Bronchial epithelial cell (primary cell): ENCODE measurements at regions not wholly inside any gene's neighbourhood (a gene's known extent, or its start where the extent isn't known, plus 50 kb on each side); places are given as distances from the start of the nearest gene placed in this dataset.

Experiments
- DNase-seq: peaks from one replicate; pipeline ENCODE4 v3.0.0-alpha.2; 2010; ENCODE audit warnings: low read depth
- FAIRE-seq: peaks from 2 replicates; lab custom pipeline; 2011; peaks lifted over from hg19 to GRCh38; lab: Jason Lieb, UNC
- H3K27me3 ChIP-seq: 2 replicates; pipeline ENCODE4 v1.5.1; 2011; ENCODE audit warnings: low read length; ENCODE audit not compliant: control insufficient read depth, insufficient read depth
- H3K36me3 ChIP-seq: 2 replicates; pipeline ENCODE4 v1.5.1; 2011; ENCODE audit warnings: low read length; ENCODE audit not compliant: control insufficient read depth, insufficient read depth
- H3K4me3 ChIP-seq: 2 replicates; pipeline ENCODE4 v1.5.1; 2011; ENCODE audit warnings: mild to moderate bottlenecking, low read depth, low read length, control low read depth
- TF ChIP-seq, protein P1 (sequence below): IDR thresholded peaks from 2 replicates; pipeline ENCODE4 v1.5.1; 2011; ENCODE audit warnings: mild to moderate bottlenecking, moderate library complexity, low read length, control low read depth, inconsistent platforms; ENCODE audit not compliant: insufficient read depth, severe bottlenecking

DNA sequence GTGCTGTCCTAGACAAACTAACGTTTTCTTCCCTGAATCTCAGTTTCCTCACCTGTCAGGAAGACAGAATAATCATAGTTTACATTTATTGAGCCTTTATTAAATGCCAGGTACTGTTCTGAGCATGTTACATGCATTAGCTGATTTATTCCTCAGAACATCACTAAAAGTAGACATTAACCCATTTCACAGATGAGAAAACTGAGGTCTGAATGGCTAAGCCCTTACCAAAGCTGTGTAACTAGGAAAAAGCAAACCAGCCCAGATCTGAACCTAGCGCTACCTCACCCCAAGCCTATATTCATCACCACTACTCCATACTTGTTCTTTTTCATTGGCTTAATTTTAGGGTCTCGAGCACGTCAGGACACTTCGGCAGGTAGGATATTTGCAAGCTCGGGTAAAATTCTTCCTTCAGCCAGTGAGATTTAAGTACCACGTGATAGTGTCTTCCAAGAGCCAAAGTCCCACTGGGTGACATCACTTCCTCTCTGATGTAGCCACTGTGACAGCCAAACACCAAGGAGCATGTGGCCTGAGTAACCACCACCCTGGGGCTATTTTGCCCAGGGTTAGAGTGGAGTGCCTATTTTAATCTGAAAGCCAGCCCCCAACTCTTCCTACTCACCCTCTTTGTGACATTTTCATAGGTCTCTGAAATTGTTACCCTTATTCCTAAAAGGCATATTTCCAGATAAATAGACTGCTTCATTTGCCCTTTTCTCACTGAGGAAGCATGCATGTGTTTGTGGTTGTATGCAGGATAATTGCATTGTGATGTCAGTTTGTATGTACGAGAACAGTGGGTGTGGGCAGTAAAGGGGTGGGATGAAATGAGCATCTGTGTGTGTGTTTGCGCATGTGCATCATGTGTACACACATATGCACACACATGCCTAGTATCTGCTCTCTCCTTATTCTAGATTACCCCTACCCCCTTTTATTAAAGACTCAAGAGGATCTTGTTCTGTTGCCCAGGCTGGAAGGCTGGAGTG lies 62.2 kb upstream of the WSCD2 start:
- Histone ChIP-seq H3K36me3 (no peaks in the 10 kb centered on the region), H3K4me3 (no peak overlapping the region), H3K27me3 (no peaks in the 10 kb centered on the region)
- TF ChIP-seq, protein P1, sequence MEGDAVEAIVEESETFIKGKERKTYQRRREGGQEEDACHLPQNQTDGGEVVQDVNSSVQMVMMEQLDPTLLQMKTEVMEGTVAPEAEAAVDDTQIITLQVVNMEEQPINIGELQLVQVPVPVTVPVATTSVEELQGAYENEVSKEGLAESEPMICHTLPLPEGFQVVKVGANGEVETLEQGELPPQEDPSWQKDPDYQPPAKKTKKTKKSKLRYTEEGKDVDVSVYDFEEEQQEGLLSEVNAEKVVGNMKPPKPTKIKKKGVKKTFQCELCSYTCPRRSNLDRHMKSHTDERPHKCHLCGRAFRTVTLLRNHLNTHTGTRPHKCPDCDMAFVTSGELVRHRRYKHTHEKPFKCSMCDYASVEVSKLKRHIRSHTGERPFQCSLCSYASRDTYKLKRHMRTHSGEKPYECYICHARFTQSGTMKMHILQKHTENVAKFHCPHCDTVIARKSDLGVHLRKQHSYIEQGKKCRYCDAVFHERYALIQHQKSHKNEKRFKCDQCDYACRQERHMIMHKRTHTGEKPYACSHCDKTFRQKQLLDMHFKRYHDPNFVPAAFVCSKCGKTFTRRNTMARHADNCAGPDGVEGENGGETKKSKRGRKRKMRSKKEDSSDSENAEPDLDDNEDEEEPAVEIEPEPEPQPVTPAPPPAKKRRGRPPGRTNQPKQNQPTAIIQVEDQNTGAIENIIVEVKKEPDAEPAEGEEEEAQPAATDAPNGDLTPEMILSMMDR = no peak
- FAIRE-seq = no peak
- DNase-seq = no peak

GRCh38 chr12:108069651-108070165 lies 59.4 kb upstream of the WSCD2 start:
- Histone ChIP-seq H3K36me3 (no peaks in the 10 kb centered on the region), H3K4me3 (no peak overlapping the region), H3K27me3 (no peaks in the 10 kb centered on the region)
- FAIRE-seq (no peak), DNase-seq (no peak)
- TF ChIP-seq, protein P1 = no peak

DNA sequence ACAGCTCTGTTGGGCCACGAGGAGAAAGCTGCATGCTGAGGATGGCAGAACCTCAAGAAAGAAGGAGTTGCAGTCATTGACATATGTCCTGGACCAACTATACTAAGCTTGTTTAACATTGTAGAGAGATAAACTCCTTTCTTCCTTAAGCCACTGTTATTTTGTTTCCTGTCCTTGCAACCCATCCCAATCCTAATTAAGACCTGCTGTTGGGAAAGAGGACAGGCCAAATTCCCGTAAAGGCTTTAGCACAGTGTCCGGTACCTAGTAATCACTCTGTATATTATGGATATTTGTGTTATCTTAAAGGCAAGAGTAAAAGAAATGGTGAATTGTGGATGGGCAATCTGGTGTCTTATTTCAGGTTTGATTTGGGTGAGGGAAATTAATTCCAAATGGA lies 53.5 kb upstream of the WSCD2 start:
- TF ChIP-seq, protein P1 = no peak
- no peak for DNase-seq
- no peak for FAIRE-seq
- Histone ChIP-seq H3K4me3 (no peak overlapping the region), H3K36me3 (no peaks in the 10 kb centered on the region), H3K27me3 (no peaks in the 10 kb centered on the region)

DNA sequence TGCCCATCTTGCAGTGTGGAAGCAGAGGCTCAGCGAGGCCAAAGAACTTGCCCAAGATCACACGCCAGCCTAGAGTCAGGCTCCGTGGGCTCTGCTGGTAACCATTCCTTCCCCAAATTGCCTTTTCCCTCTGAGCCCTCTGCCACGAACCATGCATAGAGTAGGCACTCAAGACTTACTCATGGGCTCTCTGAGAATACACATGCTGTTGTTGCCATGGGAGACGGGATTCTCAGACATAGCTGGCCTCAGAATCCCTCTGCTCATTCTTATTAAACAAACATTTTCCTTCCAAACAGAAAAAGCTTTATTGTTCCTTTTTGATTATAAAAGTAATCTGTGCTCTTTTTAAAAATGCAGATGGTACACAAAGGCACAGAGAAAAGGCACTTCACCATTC lies 52.5 kb upstream of the WSCD2 start:
- no peak for DNase-seq
- peak; percentile 47 for FAIRE-seq
- Histone ChIP-seq H3K36me3 (no peaks in the 10 kb centered on the region), H3K4me3 (no peak overlapping the region), H3K27me3 (no peaks in the 10 kb centered on the region)
- TF ChIP-seq, protein P1 = no peak

DNA sequence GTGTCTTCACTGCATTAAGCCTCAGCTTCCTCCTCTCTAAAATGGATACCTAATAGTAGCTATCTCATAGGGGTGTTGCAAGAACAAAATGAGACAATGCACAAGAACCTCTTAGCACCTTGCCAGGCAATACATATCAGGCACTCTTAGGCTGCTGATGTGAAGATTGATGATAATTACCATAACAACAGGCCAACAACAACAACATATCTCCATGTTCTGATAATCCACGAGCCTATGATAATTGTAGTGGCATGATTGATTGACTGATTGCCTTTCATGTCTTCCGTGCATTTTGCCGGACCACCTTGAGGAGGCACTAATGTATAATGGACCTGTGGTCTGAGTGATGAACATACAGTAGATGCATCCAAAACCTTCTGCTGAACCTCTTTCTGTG lies 50.7 kb upstream of the WSCD2 start:
- Histone ChIP-seq H3K27me3 (no peaks in the 10 kb centered on the region), H3K36me3 (no peaks in the 10 kb centered on the region), H3K4me3 (no peak overlapping the region)
- TF ChIP-seq, protein P1 = no peak
- FAIRE-seq = peak; percentile 92
- no peak for DNase-seq
